ENCODE measurements at regions not wholly inside any gene's neighbourhood (a gene's known extent, or its start where the extent isn't known, plus 50 kb on each side); places are given as distances from the start of the nearest gene placed in this dataset.
A peak's percentile ranks its signal among the peaks of the same experiment; 100 is the strongest.

- no peak for DNase-seq
- ATAC-seq (ENCODE audit: low FRiP score in 2 of 2), result peak in 1 of 2 donors; percentile 56
Measured at GRCh38 chr6:165804331-165805066, 141.5 kb upstream of the PDE10A start.

GRCh38 chr6:165800337-165800736 is 137.3 kb upstream of the PDE10A start:
- Histone ChIP-seq H3K27me3 (no peaks in the 10 kb centered on the region), H3K9me3 (no peaks in the 10 kb centered on the region), H3K4me1 (peaks cover 0 to 9% (median 8%) of the 10 kb centered on the region in 4 donors), H3K4me3 (no peak overlapping the region), H3K36me3 (no peaks in the 10 kb centered on the region), H3K27ac (no peak overlapping the region)
- DNase-seq (no peak), ATAC-seq (ENCODE audit: low FRiP score in 2 of 2) (no peak)
- TF ChIP-seq CTCF (IDR thresholded peaks at IDR 0.05) (no peak), POLR2A (IDR thresholded peaks at IDR 0.05) (no peak), EP300 (IDR thresholded peaks at IDR 0.05) (no peak), POLR2AphosphoS5 (IDR thresholded peaks at IDR 0.05) (no peak)
- 78 to 93% methylated on average over 10 of the region's 10 CpGs for WGBS, 2 donors

More at GRCh38 chr6:165804331-165805066, 141.5 kb upstream of the PDE10A start:
- Histone ChIP-seq H3K36me3 (no peaks in the 10 kb centered on the region), H3K9me3 (peaks cover 0 to 3% (median 2%) of the 10 kb centered on the region in 4 donors), H3K4me1 (peaks cover 0 to 9% (median 8%) of the 10 kb centered on the region in 4 donors), H3K27ac (no peak overlapping the region), H3K27me3 (no peaks in the 10 kb centered on the region), H3K4me3 (peak overlapping the region in 3 of 4 donors; percentile 31 to 47 (median 43))
- WGBS, 2 donors, result 12 to 33% methylated on average over 18 to 53 of the region's 61 CpGs
- no peak for TF ChIP-seq CTCF (IDR thresholded peaks at IDR 0.05)
- TF ChIP-seq POLR2A (IDR thresholded peaks at IDR 0.05), result no peak
- TF ChIP-seq EP300 (IDR thresholded peaks at IDR 0.05), result no peak
- no peak for TF ChIP-seq POLR2AphosphoS5 (IDR thresholded peaks at IDR 0.05)

- no peak overlapping the region for H3K4me3 ChIP-seq
- no peak for DNase-seq
- H3K9me3 ChIP-seq, result no peaks in the 10 kb centered on the region
- no peak overlapping the region for H3K27ac ChIP-seq
- no peaks in the 10 kb centered on the region for H3K27me3 ChIP-seq
- no peaks in the 10 kb centered on the region for H3K36me3 ChIP-seq
- WGBS, 2 donors, result 79 to 83% methylated on average over 8 of the region's 8 CpGs
- no peak for TF ChIP-seq POLR2A (IDR thresholded peaks at IDR 0.05)
- no peak for TF ChIP-seq CTCF (IDR thresholded peaks at IDR 0.05)
- TF ChIP-seq EP300 (IDR thresholded peaks at IDR 0.05), result no peak
- TF ChIP-seq POLR2AphosphoS5 (IDR thresholded peaks at IDR 0.05), result no peak
- ATAC-seq (ENCODE audit: low FRiP score in 2 of 2), result peak in 1 of 2 donors; percentile 41
- peaks cover 0 to 2% (median 2%) of the 10 kb centered on the region in 4 donors for H3K4me1 ChIP-seq
Measured at GRCh38 chr6:165799391-165800153, 136.5 kb upstream of the PDE10A start.

- Histone ChIP-seq H3K27me3 (no peaks in the 10 kb centered on the region), H3K4me1 (no peaks in the 10 kb centered on the region), H3K36me3 (no peaks in the 10 kb centered on the region), H3K4me3 (no peak overlapping the region), H3K9me3 (no peaks in the 10 kb centered on the region), H3K27ac (no peak overlapping the region)
- DNase-seq (no peak), ATAC-seq (ENCODE audit: low FRiP score in 2 of 2) (no peak)
- 93 to 96% methylated on average over 4 of the region's 4 CpGs for WGBS, 2 donors
- TF ChIP-seq CTCF (IDR thresholded peaks at IDR 0.05), result no peak
- no peak for TF ChIP-seq POLR2A (IDR thresholded peaks at IDR 0.05)
- no peak for TF ChIP-seq EP300 (IDR thresholded peaks at IDR 0.05)
- TF ChIP-seq POLR2AphosphoS5 (IDR thresholded peaks at IDR 0.05), result no peak
Measured at GRCh38 chr6:165798991-165799390, 135.9 kb upstream of the PDE10A start.
